ENCODE measurements at regions not wholly inside any gene's neighbourhood (a gene's known extent, or its start where the extent isn't known, plus 50 kb on each side); places are given as distances from the start of the nearest gene placed in this dataset.

GRCh38 chr13:89695343-89696257 lies 1651.9 kb upstream of the MIR17HG start:
- no peaks in the 10 kb centered on the region for H3K36me3 ChIP-seq
- peak; percentile 60 for DNase-seq (ENCODE audit: low spot score)
- no peaks in the 10 kb centered on the region for H4K20me1 ChIP-seq (ENCODE audit: low read depth)
- Mint-ChIP-seq H3K9me3 (peaks cover 3% of the 10 kb centered on the region), H3K27me3 (ENCODE audit: insufficient read depth, low read depth) (no peaks in the 10 kb centered on the region), H3K27ac (no peak overlapping the region), H3K4me1 (peaks cover 7% of the 10 kb centered on the region), H3K36me3 (no peaks in the 10 kb centered on the region), H3K4me3 (no peak overlapping the region)
- no peaks in the 10 kb centered on the region for H3K27me3 ChIP-seq
- no peaks in the 10 kb centered on the region for H3K9me3 ChIP-seq (ENCODE audit: low read depth)
- H3K4me3 ChIP-seq = no peak overlapping the region
- H3K4me2 ChIP-seq = no peak overlapping the region
- H3F3A ChIP-seq (ENCODE audit: low read depth) = no peaks in the 10 kb centered on the region
- no peak overlapping the region for H3K9ac ChIP-seq
- H3K79me2 ChIP-seq (ENCODE audit: low read depth) = no peaks in the 10 kb centered on the region
- no peak overlapping the region for H3K27ac ChIP-seq
- H3K4me1 ChIP-seq = no peaks in the 10 kb centered on the region
- TF ChIP-seq, protein P1, sequence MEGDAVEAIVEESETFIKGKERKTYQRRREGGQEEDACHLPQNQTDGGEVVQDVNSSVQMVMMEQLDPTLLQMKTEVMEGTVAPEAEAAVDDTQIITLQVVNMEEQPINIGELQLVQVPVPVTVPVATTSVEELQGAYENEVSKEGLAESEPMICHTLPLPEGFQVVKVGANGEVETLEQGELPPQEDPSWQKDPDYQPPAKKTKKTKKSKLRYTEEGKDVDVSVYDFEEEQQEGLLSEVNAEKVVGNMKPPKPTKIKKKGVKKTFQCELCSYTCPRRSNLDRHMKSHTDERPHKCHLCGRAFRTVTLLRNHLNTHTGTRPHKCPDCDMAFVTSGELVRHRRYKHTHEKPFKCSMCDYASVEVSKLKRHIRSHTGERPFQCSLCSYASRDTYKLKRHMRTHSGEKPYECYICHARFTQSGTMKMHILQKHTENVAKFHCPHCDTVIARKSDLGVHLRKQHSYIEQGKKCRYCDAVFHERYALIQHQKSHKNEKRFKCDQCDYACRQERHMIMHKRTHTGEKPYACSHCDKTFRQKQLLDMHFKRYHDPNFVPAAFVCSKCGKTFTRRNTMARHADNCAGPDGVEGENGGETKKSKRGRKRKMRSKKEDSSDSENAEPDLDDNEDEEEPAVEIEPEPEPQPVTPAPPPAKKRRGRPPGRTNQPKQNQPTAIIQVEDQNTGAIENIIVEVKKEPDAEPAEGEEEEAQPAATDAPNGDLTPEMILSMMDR (IDR thresholded peaks at IDR 0.05) = peak; percentile 86
- TF ChIP-seq EZH2phosphoT487 (IDR thresholded peaks at IDR 0.05) = no peak
- H2AFZ ChIP-seq (replicated peaks) = no peak overlapping the region

- Histone ChIP-seq H3K9me3 (ENCODE audit: low read depth) (no peaks in the 10 kb centered on the region), H3F3A (ENCODE audit: low read depth) (no peaks in the 10 kb centered on the region), H3K4me1 (no peaks in the 10 kb centered on the region), H3K4me2 (no peak overlapping the region), H3K36me3 (no peaks in the 10 kb centered on the region), H3K9ac (no peak overlapping the region), H2AFZ (replicated peaks) (no peak overlapping the region), H3K79me2 (ENCODE audit: low read depth) (no peaks in the 10 kb centered on the region), H4K20me1 (ENCODE audit: low read depth) (no peaks in the 10 kb centered on the region), H3K27me3 (no peaks in the 10 kb centered on the region), H3K4me3 (no peak overlapping the region), H3K27ac (no peak overlapping the region)
- Mint-ChIP-seq H3K27ac (no peak overlapping the region), H3K9me3 (peaks cover 5% of the 10 kb centered on the region), H3K27me3 (ENCODE audit: insufficient read depth, low read depth) (peaks cover 3% of the 10 kb centered on the region), H3K36me3 (no peaks in the 10 kb centered on the region), H3K4me3 (no peak overlapping the region), H3K4me1 (no peaks in the 10 kb centered on the region)
- TF ChIP-seq EZH2phosphoT487 (IDR thresholded peaks at IDR 0.05) = no peak
- TF ChIP-seq, protein P1 (IDR thresholded peaks at IDR 0.05) = no peak
- no peak for TF ChIP-seq EZH2 (IDR thresholded peaks at IDR 0.05)
- DNase-seq (ENCODE audit: low spot score) = no peak
These were observed 1645.6 kb upstream of the MIR17HG start for GRCh38 chr13:89701913-89702312.

DNA sequence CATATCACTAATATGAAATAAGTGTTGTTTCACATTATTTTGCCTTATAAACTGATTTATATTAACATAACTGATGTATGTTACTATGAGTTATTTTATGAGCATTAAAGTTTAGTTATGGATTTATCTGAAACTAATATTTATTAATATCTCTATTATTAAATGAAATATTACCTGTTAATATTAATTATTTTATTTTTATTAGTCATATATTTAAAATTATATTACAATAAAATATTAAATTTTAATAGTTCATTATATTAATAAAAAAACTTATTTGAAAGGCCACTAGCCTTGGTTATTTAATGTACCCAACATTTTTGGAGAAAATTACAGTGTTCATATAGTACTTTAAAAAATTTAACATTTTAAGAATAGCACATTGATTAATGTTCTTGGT lies 1643.4 kb upstream of the MIR17HG start:
- no peak overlapping the region for H2AFZ ChIP-seq (replicated peaks)
- Mint-ChIP-seq H3K36me3 (no peaks in the 10 kb centered on the region), H3K4me3 (no peak overlapping the region), H3K4me1 (no peaks in the 10 kb centered on the region), H3K9me3 (peaks cover 5% of the 10 kb centered on the region), H3K27me3 (ENCODE audit: insufficient read depth, low read depth) (peaks cover 3% of the 10 kb centered on the region), H3K27ac (no peak overlapping the region)
- no peaks in the 10 kb centered on the region for H3K4me1 ChIP-seq
- H3K9ac ChIP-seq = no peak overlapping the region
- TF ChIP-seq EZH2 (IDR thresholded peaks at IDR 0.05) (no peak), EZH2phosphoT487 (IDR thresholded peaks at IDR 0.05) (no peak)
- TF ChIP-seq, protein P1 (IDR thresholded peaks at IDR 0.05) = no peak
- H3K27ac ChIP-seq = no peak overlapping the region
- DNase-seq (ENCODE audit: low spot score) = no peak
- no peaks in the 10 kb centered on the region for H3K9me3 ChIP-seq (ENCODE audit: low read depth)
- no peaks in the 10 kb centered on the region for H3K27me3 ChIP-seq
- no peaks in the 10 kb centered on the region for H3K36me3 ChIP-seq
- H3F3A ChIP-seq (ENCODE audit: low read depth) = no peaks in the 10 kb centered on the region
- H3K79me2 ChIP-seq (ENCODE audit: low read depth) = no peaks in the 10 kb centered on the region
- H4K20me1 ChIP-seq (ENCODE audit: low read depth) = no peaks in the 10 kb centered on the region
- H3K4me3 ChIP-seq = no peak overlapping the region
- H3K4me2 ChIP-seq = no peak overlapping the region

Data from neural progenitor cell (in vitro differentiated cells).